SK-N-SH (cell line): ENCODE measurements at regions not wholly inside any gene's neighbourhood (a gene's known extent, or its start where the extent isn't known, plus 50 kb on each side); places are given as distances from the start of the nearest gene placed in this dataset.

Experiments used
- CTCF ChIA-PET: fragments of 300-600, 350-600 bp; formaldehyde crosslinking; extraction: SDS; loops from one replicate; lab custom pipeline; 2021; lab: Yijun Ruan, JAX
- POLR2A ChIA-PET: fragments of 350-600 bp; sonication (Branson Sonifier 250); formaldehyde crosslinking; extraction: SDS; loops from one replicate; lab custom pipeline; 2020; ENCODE audit warnings: antibody characterized with exemption, inconsistent platforms; lab: Yijun Ruan, JAX
- DNase-seq: peaks from one replicate; pipeline ENCODE4 v3.0.0; 2012
- H2AFZ ChIP-seq: fragments of 200-600 bp; sonication (generic); 2 replicates; pipeline ENCODE4 v1.8.1; 2016; ENCODE audit warnings: antibody characterized with exemption, mild to moderate bottlenecking, low read depth
- H3F3A ChIP-seq: fragments of 200-600 bp; sonication (generic); replicated peaks from 2 replicates; pipeline ENCODE3; 2016; ENCODE audit warnings: antibody characterized with exemption, mild to moderate bottlenecking; ENCODE audit not compliant: insufficient read depth
- H3K27ac ChIP-seq, 2 experiments: fragments of 200-500 bp in 1 of 2; fragments of 200-600 bp in 1 of 2; sonication (Bioruptor generic) in 1 of 2; sonication (generic), shearing (Covaris generic) in 1 of 2; 2 replicates each; pipeline versions ENCODE4 v1.5.1 to v1.6.1; 2014 to 2016; ENCODE audit warnings: low read depth in 2 of 2, inconsistent platforms in 1 of 2, low read length in 1 of 2, mild to moderate bottlenecking in 1 of 2, mixed read lengths in 1 of 2
- H3K27me3 ChIP-seq: fragments of 200-600 bp; sonication (generic), shearing (Covaris generic); 2 replicates; pipeline ENCODE4 v1.6.1; 2016; ENCODE audit warnings: mixed run types; ENCODE audit not compliant: insufficient read depth
- H3K36me3 ChIP-seq, 2 experiments: fragments of 200-500 bp in 1 of 2; fragments of 200-600 bp in 1 of 2; sonication (Bioruptor generic) in 1 of 2; sonication (generic) in 1 of 2; replicated peaks in 1 of 2; 2 replicates each; pipeline versions ENCODE3 to v1.5.1; 2014 to 2016; ENCODE audit warnings: low read length in 1 of 2, mild to moderate bottlenecking in 1 of 2; ENCODE audit not compliant: insufficient read depth in 2 of 2, control insufficient read depth in 1 of 2
- H3K4me1 ChIP-seq, 2 experiments: fragments of 200-500 bp in 1 of 2; fragments of 200-600 bp in 1 of 2; sonication (Bioruptor generic) in 1 of 2; sonication (generic), shearing (Covaris generic) in 1 of 2; 2 replicates each; pipeline versions ENCODE4 v1.5.1 to v1.6.1; 2014 to 2016; ENCODE audit warnings: low read depth in 1 of 2, low read length in 1 of 2, mixed run types in 1 of 2; ENCODE audit not compliant: insufficient read depth in 2 of 2, control insufficient read depth in 1 of 2
- H3K4me2 ChIP-seq: fragments of 200-600 bp; sonication (generic), shearing (Covaris generic); 2 replicates; pipeline ENCODE4 v1.6.1; 2017; ENCODE audit warnings: mixed run types
- H3K4me3 ChIP-seq, 2 experiments: fragments of 200-500 bp in 1 of 2; fragments of 200-600 bp in 1 of 2; sonication (Bioruptor generic) in 1 of 2; sonication (generic), shearing (Covaris generic) in 1 of 2; 2 replicates each; pipeline versions ENCODE4 v1.5.1 to v1.8.1; 2014 to 2016; ENCODE audit warnings: low read depth in 2 of 2, inconsistent platforms in 1 of 2, low read length in 1 of 2, mild to moderate bottlenecking in 1 of 2, mixed read lengths in 1 of 2, moderate library complexity in 1 of 2
- H3K79me2 ChIP-seq: fragments of 200-600 bp; sonication (generic); 2 replicates; pipeline ENCODE4 v1.8.1; 2017; ENCODE audit warnings: mild to moderate bottlenecking; ENCODE audit not compliant: insufficient read depth
- H3K9ac ChIP-seq: fragments of 200-600 bp; sonication (generic); 2 replicates; pipeline ENCODE4 v1.6.1; 2017; ENCODE audit warnings: mixed run types
- H3K9me2 ChIP-seq: fragments of 200-600 bp; sonication (generic); 2 replicates; pipeline ENCODE4 v1.6.1; 2017; ENCODE audit warnings: mixed run types
- H3K9me3 ChIP-seq: fragments of 200-600 bp; sonication (generic); 2 replicates; pipeline ENCODE4 v1.6.1; 2017; ENCODE audit warnings: mixed run types, mild to moderate bottlenecking, moderate library complexity
- H4K20me1 ChIP-seq: fragments of 200-600 bp; sonication (generic); 2 replicates; pipeline ENCODE4 v1.6.1; 2017; ENCODE audit warnings: mild to moderate bottlenecking, mixed run types; ENCODE audit not compliant: insufficient read depth
- ELF1 ChIP-seq: IDR thresholded peaks from 2 replicates; pipeline ENCODE4 v1.4.0; 2012
- EP300 ChIP-seq, 2 experiments: IDR thresholded peaks; 2 replicates each; pipeline versions ENCODE4 v1.4.0 to v1.6.1; 2012; ENCODE audit warnings: borderline replicate concordance in 1 of 2, low read depth in 1 of 2, low read length in 1 of 2
- FOXJ3 ChIP-seq: sonication (generic); formaldehyde crosslinking; IDR thresholded peaks from 2 replicates; pipeline ENCODE4 v1.5.1; 2020; ENCODE audit warnings: mild to moderate bottlenecking, missing genetic modification reagents
- GABPA ChIP-seq: IDR thresholded peaks from 2 replicates; pipeline ENCODE4 v1.4.0; 2012; ENCODE audit warnings: low read depth, mild to moderate bottlenecking
- MEF2A ChIP-seq: IDR thresholded peaks from 2 replicates; pipeline ENCODE4 v1.4.0; 2012; ENCODE audit warnings: low read depth, borderline replicate concordance
- NFIC ChIP-seq: IDR thresholded peaks from 2 replicates; pipeline ENCODE4 v1.4.0; 2012; ENCODE audit warnings: borderline replicate concordance
- NRF1 ChIP-seq: IDR thresholded peaks from 2 replicates; pipeline ENCODE4 v1.6.1; 2012; ENCODE audit warnings: low read depth, mild to moderate bottlenecking, low read length
- PBX3 ChIP-seq: IDR thresholded peaks from 2 replicates; pipeline ENCODE4; 2012
- RCOR1 ChIP-seq: fragments of 150-350 bp; IDR thresholded peaks from 2 replicates; pipeline ENCODE4 v1.6.1; 2017; ENCODE audit warnings: antibody characterized with exemption, low read length
- RFX5 ChIP-seq: IDR thresholded peaks from 2 replicates; pipeline ENCODE4 v1.6.1; 2012; ENCODE audit warnings: mild to moderate bottlenecking, improper control_type of control experiment, low read length
- SIN3A ChIP-seq: IDR thresholded peaks from 2 replicates; pipeline ENCODE4 v1.6.1; 2012; ENCODE audit warnings: low read depth, mild to moderate bottlenecking, low read length, moderate library complexity, borderline replicate concordance
- TAF1 ChIP-seq: IDR thresholded peaks from 2 replicates; pipeline ENCODE4 v1.6.1; 2012; ENCODE audit warnings: low read depth, mild to moderate bottlenecking, low read length, moderate library complexity, borderline replicate concordance
- TCF12 ChIP-seq: IDR thresholded peaks from 2 replicates; pipeline ENCODE4 v1.4.0; 2012
- YY1 ChIP-seq: IDR thresholded peaks from 2 replicates; pipeline ENCODE4 v1.4.0; 2012; ENCODE audit warnings: low read depth, mild to moderate bottlenecking
- WGBS: methylation state at CpG from one replicate; pipeline ENCODE4 v1.1.6; 2017; ENCODE audit warnings: low lambda C conversion rate; 5-methylcytosine and 5-hydroxymethylcytosine counted together
- TF ChIP-seq, protein P1 (sequence below): IDR thresholded peaks from 2 replicates; pipeline ENCODE4 v1.4.0; 2012; ENCODE audit warnings: low read depth, borderline replicate concordance
- TF ChIP-seq, protein P2 (sequence below): IDR thresholded peaks from 2 replicates; pipeline ENCODE4 v1.6.1; 2012; ENCODE audit warnings: mild to moderate bottlenecking, low read depth, low read length, moderate library complexity
- TF ChIP-seq, protein P3 (sequence below): fragments of 150-350 bp; IDR thresholded peaks from 2 replicates; pipeline ENCODE4 v1.6.1; 2017; ENCODE audit warnings: antibody characterized with exemption, low read length, low read depth, borderline replicate concordance
- TF ChIP-seq, protein P4 (sequence below): fragments of 200-600 bp; sonication (generic); IDR thresholded peaks from 2 replicates; pipeline ENCODE4 v1.6.1; 2017; ENCODE audit warnings: antibody characterized with exemption, mild to moderate bottlenecking, moderate library complexity
- TF ChIP-seq, protein P5 (sequence below): IDR thresholded peaks from 2 replicates; pipeline ENCODE4 v1.4.0; 2012; ENCODE audit warnings: low read depth, borderline replicate concordance

DNA sequence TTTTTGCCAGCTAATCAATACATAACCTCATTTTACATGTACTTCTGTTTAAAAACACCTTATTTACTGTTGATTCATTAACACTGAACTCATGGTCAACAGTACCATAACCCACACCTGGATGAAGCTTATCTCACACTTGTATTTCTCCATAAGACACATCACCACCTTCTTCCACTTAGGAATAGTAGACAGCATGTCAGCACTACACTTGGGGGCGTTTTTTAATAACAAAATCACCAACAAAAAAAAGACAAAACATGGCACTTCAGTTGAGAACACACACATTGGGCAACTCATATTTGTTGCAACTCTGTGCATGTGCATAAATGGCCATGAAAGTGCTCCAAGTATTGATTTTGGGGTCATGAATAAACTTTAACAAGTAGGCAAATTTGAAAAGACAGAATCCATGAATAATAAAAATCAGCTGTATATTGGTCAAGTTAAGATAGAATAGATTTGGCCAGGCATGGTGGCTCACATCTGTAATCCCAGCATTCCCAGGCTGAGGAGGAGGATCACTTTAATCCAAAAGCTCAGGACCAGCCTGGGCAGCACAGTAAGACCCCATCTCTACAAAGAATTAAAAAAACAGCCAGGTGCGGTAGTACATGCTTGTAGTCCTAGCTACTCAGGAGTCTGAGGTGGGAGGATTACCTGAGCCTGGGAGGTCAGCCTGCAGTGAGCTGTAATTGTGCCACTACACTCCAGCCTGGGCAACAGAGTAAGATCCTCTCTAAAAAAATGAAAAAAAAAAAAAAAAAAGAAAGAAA is 84.4 kb upstream of the SRD5A2 start:
- WGBS: 28% methylated on average over 2 of the region's 2 CpGs
- H3F3A ChIP-seq: no peaks in the 10 kb centered on the region
- CTCF ChIA-PET: interaction anchor here (0.7 to 1.4 kb wide), 2 partner anchors 10 to 142 kb away, joined by 3 to 5 read pairs; no protein-coding TSS in a partner anchor
- POLR2A ChIA-PET: no interaction called here
- H4K20me1 ChIP-seq: no peaks in the 10 kb centered on the region
- DNase-seq: no peak
- no peaks in the 10 kb centered on the region for H3K9me3 ChIP-seq
- H3K27me3 ChIP-seq: no peaks in the 10 kb centered on the region
- H2AFZ ChIP-seq: no peak overlapping the region
- H3K4me1 ChIP-seq: no peaks in the 10 kb centered on the region
- no peaks in the 10 kb centered on the region for H3K79me2 ChIP-seq
- H3K27ac ChIP-seq: no peak overlapping the region
- no peaks in the 10 kb centered on the region for H3K36me3 ChIP-seq
- H3K9me2 ChIP-seq: no peaks in the 10 kb centered on the region
- H3K4me3 ChIP-seq: no peak overlapping the region
- TF ChIP-seq, protein P1, sequence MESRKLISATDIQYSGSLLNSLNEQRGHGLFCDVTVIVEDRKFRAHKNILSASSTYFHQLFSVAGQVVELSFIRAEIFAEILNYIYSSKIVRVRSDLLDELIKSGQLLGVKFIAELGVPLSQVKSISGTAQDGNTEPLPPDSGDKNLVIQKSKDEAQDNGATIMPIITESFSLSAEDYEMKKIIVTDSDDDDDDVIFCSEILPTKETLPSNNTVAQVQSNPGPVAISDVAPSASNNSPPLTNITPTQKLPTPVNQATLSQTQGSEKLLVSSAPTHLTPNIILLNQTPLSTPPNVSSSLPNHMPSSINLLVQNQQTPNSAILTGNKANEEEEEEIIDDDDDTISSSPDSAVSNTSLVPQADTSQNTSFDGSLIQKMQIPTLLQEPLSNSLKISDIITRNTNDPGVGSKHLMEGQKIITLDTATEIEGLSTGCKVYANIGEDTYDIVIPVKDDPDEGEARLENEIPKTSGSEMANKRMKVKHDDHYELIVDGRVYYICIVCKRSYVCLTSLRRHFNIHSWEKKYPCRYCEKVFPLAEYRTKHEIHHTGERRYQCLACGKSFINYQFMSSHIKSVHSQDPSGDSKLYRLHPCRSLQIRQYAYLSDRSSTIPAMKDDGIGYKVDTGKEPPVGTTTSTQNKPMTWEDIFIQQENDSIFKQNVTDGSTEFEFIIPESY: no peak
- TF ChIP-seq ELF1: no peak
- TF ChIP-seq MEF2A: no peak
- TF ChIP-seq TAF1: no peak
- TF ChIP-seq PBX3: no peak
- TF ChIP-seq, protein P2, sequence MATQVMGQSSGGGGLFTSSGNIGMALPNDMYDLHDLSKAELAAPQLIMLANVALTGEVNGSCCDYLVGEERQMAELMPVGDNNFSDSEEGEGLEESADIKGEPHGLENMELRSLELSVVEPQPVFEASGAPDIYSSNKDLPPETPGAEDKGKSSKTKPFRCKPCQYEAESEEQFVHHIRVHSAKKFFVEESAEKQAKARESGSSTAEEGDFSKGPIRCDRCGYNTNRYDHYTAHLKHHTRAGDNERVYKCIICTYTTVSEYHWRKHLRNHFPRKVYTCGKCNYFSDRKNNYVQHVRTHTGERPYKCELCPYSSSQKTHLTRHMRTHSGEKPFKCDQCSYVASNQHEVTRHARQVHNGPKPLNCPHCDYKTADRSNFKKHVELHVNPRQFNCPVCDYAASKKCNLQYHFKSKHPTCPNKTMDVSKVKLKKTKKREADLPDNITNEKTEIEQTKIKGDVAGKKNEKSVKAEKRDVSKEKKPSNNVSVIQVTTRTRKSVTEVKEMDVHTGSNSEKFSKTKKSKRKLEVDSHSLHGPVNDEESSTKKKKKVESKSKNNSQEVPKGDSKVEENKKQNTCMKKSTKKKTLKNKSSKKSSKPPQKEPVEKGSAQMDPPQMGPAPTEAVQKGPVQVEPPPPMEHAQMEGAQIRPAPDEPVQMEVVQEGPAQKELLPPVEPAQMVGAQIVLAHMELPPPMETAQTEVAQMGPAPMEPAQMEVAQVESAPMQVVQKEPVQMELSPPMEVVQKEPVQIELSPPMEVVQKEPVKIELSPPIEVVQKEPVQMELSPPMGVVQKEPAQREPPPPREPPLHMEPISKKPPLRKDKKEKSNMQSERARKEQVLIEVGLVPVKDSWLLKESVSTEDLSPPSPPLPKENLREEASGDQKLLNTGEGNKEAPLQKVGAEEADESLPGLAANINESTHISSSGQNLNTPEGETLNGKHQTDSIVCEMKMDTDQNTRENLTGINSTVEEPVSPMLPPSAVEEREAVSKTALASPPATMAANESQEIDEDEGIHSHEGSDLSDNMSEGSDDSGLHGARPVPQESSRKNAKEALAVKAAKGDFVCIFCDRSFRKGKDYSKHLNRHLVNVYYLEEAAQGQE: no peak
- no peak for TF ChIP-seq SIN3A
- no peak for TF ChIP-seq RCOR1
- TF ChIP-seq, protein P3, sequence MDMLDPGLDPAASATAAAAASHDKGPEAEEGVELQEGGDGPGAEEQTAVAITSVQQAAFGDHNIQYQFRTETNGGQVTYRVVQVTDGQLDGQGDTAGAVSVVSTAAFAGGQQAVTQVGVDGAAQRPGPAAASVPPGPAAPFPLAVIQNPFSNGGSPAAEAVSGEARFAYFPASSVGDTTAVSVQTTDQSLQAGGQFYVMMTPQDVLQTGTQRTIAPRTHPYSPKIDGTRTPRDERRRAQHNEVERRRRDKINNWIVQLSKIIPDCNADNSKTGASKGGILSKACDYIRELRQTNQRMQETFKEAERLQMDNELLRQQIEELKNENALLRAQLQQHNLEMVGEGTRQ: no peak
- TF ChIP-seq RFX5: no peak
- TF ChIP-seq NRF1: no peak
- no peak for TF ChIP-seq YY1
- no peak for TF ChIP-seq GABPA
- no peak for TF ChIP-seq FOXJ3 (CRISPR knock-in tag)
- TF ChIP-seq, protein P4, sequence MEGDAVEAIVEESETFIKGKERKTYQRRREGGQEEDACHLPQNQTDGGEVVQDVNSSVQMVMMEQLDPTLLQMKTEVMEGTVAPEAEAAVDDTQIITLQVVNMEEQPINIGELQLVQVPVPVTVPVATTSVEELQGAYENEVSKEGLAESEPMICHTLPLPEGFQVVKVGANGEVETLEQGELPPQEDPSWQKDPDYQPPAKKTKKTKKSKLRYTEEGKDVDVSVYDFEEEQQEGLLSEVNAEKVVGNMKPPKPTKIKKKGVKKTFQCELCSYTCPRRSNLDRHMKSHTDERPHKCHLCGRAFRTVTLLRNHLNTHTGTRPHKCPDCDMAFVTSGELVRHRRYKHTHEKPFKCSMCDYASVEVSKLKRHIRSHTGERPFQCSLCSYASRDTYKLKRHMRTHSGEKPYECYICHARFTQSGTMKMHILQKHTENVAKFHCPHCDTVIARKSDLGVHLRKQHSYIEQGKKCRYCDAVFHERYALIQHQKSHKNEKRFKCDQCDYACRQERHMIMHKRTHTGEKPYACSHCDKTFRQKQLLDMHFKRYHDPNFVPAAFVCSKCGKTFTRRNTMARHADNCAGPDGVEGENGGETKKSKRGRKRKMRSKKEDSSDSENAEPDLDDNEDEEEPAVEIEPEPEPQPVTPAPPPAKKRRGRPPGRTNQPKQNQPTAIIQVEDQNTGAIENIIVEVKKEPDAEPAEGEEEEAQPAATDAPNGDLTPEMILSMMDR: no peak
- TF ChIP-seq NFIC: no peak
- no peak for TF ChIP-seq EP300 (IDR thresholded peaks at IDR 0.05; ENCODE audit: borderline replicate concordance in 1 of 2, low read depth in 1 of 2, low read length in 1 of 2)
- TF ChIP-seq, protein P5, sequence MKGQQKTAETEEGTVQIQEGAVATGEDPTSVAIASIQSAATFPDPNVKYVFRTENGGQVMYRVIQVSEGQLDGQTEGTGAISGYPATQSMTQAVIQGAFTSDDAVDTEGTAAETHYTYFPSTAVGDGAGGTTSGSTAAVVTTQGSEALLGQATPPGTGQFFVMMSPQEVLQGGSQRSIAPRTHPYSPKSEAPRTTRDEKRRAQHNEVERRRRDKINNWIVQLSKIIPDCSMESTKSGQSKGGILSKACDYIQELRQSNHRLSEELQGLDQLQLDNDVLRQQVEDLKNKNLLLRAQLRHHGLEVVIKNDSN: no peak
- no peak for TF ChIP-seq TCF12
- H3K4me2 ChIP-seq: no peak overlapping the region
- no peak overlapping the region for H3K9ac ChIP-seq
